K562 (cell line): ENCODE measurements at regions not wholly inside any gene's neighbourhood (a gene's known extent, or its start where the extent isn't known, plus 50 kb on each side); places are given as distances from the start of the nearest gene placed in this dataset.

ENCODE experiments used
- CHD7 ChIP-seq: fragments of 200-600 bp; sonication (generic); IDR thresholded peaks from one replicate; pipeline ENCODE4 v1.6.1; 2012; ENCODE audit warnings: mild to moderate bottlenecking, low read depth, low read length, inconsistent platforms
- CTCF ChIP-seq, 3 experiments: IDR thresholded peaks in 2 of 3; conservative IDR thresholded peaks in 1 of 3; 2 replicates each; pipeline ENCODE4 v1.5.1; 2011 to 2012; ENCODE audit warnings: low read length in 3 of 3, mild to moderate bottlenecking in 3 of 3, control low read depth in 2 of 3, improper control_type of control experiment in 1 of 3, inconsistent platforms in 1 of 3, low read depth in 1 of 3, mixed read lengths in 1 of 3, moderate library complexity in 1 of 3; ENCODE audit not compliant: insufficient read depth in 2 of 3
- E2F8 ChIP-seq: fragments of 450-650 bp; IDR thresholded peaks from 2 replicates; pipeline ENCODE4 v1.7.1; 2018; ENCODE audit warnings: mild to moderate bottlenecking, low read depth; ENCODE audit not compliant: partially characterized antibody
- MAX ChIP-seq: sonication (generic); formaldehyde crosslinking; IDR thresholded peaks from 2 replicates; pipeline ENCODE4 v1.9.0; 2022; ENCODE audit warnings: mild to moderate bottlenecking, missing genetic modification reagents
- MNT ChIP-seq, 2 experiments: fragments of 450-650 bp; conservative IDR thresholded peaks; 2 replicates each; pipeline ENCODE4 v1.6.1; 2017; ENCODE audit warnings: mild to moderate bottlenecking in 2 of 2, moderate library complexity in 2 of 2
- MYC ChIP-seq, 2 experiments: fragments of 250-450 bp in 1 of 2; sonication (Bioruptor Pico) in 1 of 2; IDR thresholded peaks; 2 replicates each; pipeline versions ENCODE4 v1.5.1 to v1.6.1; 2012 to 2021; ENCODE audit warnings: low read depth in 2 of 2, borderline replicate concordance in 1 of 2, improper control_type of control experiment in 1 of 2, low read length in 1 of 2, mild to moderate bottlenecking in 1 of 2, moderate library complexity in 1 of 2
- PREB ChIP-seq: sonication (generic); formaldehyde crosslinking; IDR thresholded peaks from 2 replicates; pipeline ENCODE4 v1.8.1; 2023; ENCODE audit warnings: mild to moderate bottlenecking, missing genetic modification reagents
- ZNF431 ChIP-seq: sonication (generic); formaldehyde crosslinking; IDR thresholded peaks from 2 replicates; pipeline ENCODE4 v1.8.0; 2022; ENCODE audit warnings: mild to moderate bottlenecking, missing genetic modification reagents
- ZNF699 ChIP-seq: fragments of 250-450 bp; sonication (Bioruptor Pico); IDR thresholded peaks from 2 replicates; pipeline ENCODE4 v1.8.0; 2021; ENCODE audit warnings: mild to moderate bottlenecking, moderate library complexity; ENCODE audit not compliant: insufficient replicate concordance

GRCh38 chr15:39029741-39030140 is 465.1 kb upstream of the RASGRP1 start:
- TF ChIP-seq PREB (CRISPR knock-in tag) (no peak), MYC (IDR thresholded peaks at IDR 0.05; ENCODE audit: low read depth, low read length) (no peak), MYC (CRISPR knock-in tag; IDR thresholded peaks at IDR 0.05; ENCODE audit: borderline replicate concordance, low read depth) (no peak), MNT (conservative IDR thresholded peaks at IDR 0.05) (no peak), ZNF699 (CRISPR knock-in tag) (no peak), E2F8 (no peak), CTCF (IDR thresholded peaks at IDR 0.05 in 2 of 3, conservative IDR thresholded peaks at IDR 0.05 in 1 of 3; ENCODE audit: insufficient read depth in 2 of 3, low read depth in 1 of 3, low read length in 3 of 3) (no peak), CHD7 (no peak), MAX (CRISPR knock-in tag) (no peak), ZNF431 (no peak)
